ENCODE measurements at regions not wholly inside any gene's neighbourhood (a gene's known extent, or its start where the extent isn't known, plus 50 kb on each side); places are given as distances from the start of the nearest gene placed in this dataset.

DNA sequence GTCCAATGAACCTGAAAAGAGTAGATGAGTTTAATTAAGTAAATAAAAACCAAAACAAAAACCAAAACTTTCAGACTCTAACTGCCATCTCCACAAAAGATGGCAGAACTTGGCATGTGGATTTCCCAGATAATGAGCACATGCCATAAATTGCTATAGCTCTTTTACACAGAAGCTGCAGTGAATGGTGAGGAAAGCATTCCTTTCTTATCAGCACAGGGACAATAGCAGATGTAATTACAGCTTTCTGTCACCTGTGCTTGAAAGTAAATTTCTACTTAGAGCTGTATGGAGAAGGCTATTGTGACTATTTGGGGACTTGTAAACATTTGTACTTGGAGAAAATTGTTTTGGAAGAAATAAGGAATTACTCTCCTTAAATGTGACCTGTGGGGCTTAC lies 378.4 kb downstream of the RPRM start:
- no peaks in the 10 kb centered on the region for H3K27me3 ChIP-seq
- no peaks in the 10 kb centered on the region for H3K9me3 ChIP-seq
- H3K4me3 ChIP-seq = no peak overlapping the region
- no peak for DNase-seq
- H3K27ac ChIP-seq = no peak overlapping the region
- intact Hi-C loops (cut with DNase I) = no loop called here
- H3K4me1 ChIP-seq = no peaks in the 10 kb centered on the region
- TF ChIP-seq CTCF (IDR thresholded peaks at IDR 0.05) (no peak), POLR2A (IDR thresholded peaks at IDR 0.05) (no peak)
- H3K36me3 ChIP-seq = no peaks in the 10 kb centered on the region

GRCh38 chr2:153098073-153098472 lies 379.7 kb downstream of the ARL6IP6 start:
- no peak overlapping the region for H3K4me3 ChIP-seq
- H3K27ac ChIP-seq = no peak overlapping the region
- no peaks in the 10 kb centered on the region for H3K9me3 ChIP-seq
- H3K27me3 ChIP-seq = no peaks in the 10 kb centered on the region
- intact Hi-C loops (cut with DNase I) = no loop called here
- DNase-seq = no peak
- no peaks in the 10 kb centered on the region for H3K4me1 ChIP-seq
- no peaks in the 10 kb centered on the region for H3K36me3 ChIP-seq
- TF ChIP-seq POLR2A (IDR thresholded peaks at IDR 0.05) = no peak

GRCh38 chr2:153096272-153096671 lies 377.9 kb downstream of the ARL6IP6 start:
- H3K4me1 ChIP-seq = no peaks in the 10 kb centered on the region
- H3K4me3 ChIP-seq = no peak overlapping the region
- no peaks in the 10 kb centered on the region for H3K36me3 ChIP-seq
- no peaks in the 10 kb centered on the region for H3K27me3 ChIP-seq
- no peak for DNase-seq
- intact Hi-C loops (cut with DNase I) = no loop called here
- TF ChIP-seq POLR2A (IDR thresholded peaks at IDR 0.05) = no peak
- TF ChIP-seq CTCF (IDR thresholded peaks at IDR 0.05) = no peak
- 85 to 86% methylated on average over 2 of the region's 2 CpGs for WGBS, 2 donors
- H3K27ac ChIP-seq = no peak overlapping the region
- H3K9me3 ChIP-seq = no peaks in the 10 kb centered on the region

- Histone ChIP-seq H3K4me3 (no peak overlapping the region), H3K9me3 (no peaks in the 10 kb centered on the region), H3K4me1 (no peaks in the 10 kb centered on the region), H3K36me3 (no peaks in the 10 kb centered on the region), H3K27me3 (no peaks in the 10 kb centered on the region), H3K27ac (no peak overlapping the region)
- no peak for DNase-seq
- intact Hi-C loops (cut with DNase I) = no loop called here
- TF ChIP-seq POLR2A (IDR thresholded peaks at IDR 0.05) = no peak
- TF ChIP-seq CTCF (IDR thresholded peaks at IDR 0.05) = no peak
Measured at GRCh38 chr2:153091344-153091743, 372.9 kb downstream of the ARL6IP6 start.

DNA sequence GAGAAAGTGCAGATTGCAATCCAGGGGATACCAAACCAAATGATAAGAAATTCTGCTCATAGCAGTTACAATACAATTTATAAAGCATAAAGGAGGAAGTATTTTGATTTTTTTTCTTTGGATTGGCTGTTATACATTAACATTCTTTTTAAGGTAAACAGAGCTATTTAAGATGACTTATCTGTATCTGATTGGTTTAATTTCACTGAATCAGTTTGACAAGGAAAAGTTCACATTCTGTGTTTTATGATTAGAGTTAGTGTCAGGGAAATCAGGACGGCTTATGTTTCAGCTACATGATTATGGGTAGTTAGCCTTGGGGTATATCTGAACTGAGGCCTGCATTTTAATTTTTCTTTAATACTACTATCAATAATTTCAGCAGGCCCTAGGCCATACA lies 360.9 kb downstream of the ARL6IP6 start:
- DNase-seq = no peak
- 0 to 46% methylated on average over 1 of the region's 1 CpG for WGBS, 2 donors
- intact Hi-C loops (cut with DNase I) = no loop called here
- Histone ChIP-seq H3K27me3 (no peaks in the 10 kb centered on the region), H3K9me3 (no peaks in the 10 kb centered on the region), H3K4me3 (no peak overlapping the region), H3K36me3 (no peaks in the 10 kb centered on the region), H3K4me1 (no peaks in the 10 kb centered on the region), H3K27ac (no peak overlapping the region)
- TF ChIP-seq CTCF (IDR thresholded peaks at IDR 0.05) = no peak
- no peak for TF ChIP-seq POLR2A (IDR thresholded peaks at IDR 0.05)

GRCh38 chr2:153077311-153077710 lies 358.9 kb downstream of the ARL6IP6 start:
- 58 to 61% methylated on average over 2 of the region's 2 CpGs for WGBS, 2 donors
- no peak overlapping the region for H3K27ac ChIP-seq
- intact Hi-C loops (cut with DNase I) = no loop called here

More at GRCh38 chr2:153077311-153077710, 358.9 kb downstream of the ARL6IP6 start:
- H3K9me3 ChIP-seq = no peaks in the 10 kb centered on the region
- DNase-seq = no peak
- H3K27me3 ChIP-seq = no peaks in the 10 kb centered on the region
- no peak overlapping the region for H3K4me3 ChIP-seq
- TF ChIP-seq CTCF (IDR thresholded peaks at IDR 0.05) (no peak), POLR2A (IDR thresholded peaks at IDR 0.05) (no peak)
- no peaks in the 10 kb centered on the region for H3K4me1 ChIP-seq
- H3K36me3 ChIP-seq = no peaks in the 10 kb centered on the region
